ENCODE measurements at regions not wholly inside any gene's neighbourhood (a gene's known extent, or its start where the extent isn't known, plus 50 kb on each side); places are given as distances from the start of the nearest gene placed in this dataset.

DNA sequence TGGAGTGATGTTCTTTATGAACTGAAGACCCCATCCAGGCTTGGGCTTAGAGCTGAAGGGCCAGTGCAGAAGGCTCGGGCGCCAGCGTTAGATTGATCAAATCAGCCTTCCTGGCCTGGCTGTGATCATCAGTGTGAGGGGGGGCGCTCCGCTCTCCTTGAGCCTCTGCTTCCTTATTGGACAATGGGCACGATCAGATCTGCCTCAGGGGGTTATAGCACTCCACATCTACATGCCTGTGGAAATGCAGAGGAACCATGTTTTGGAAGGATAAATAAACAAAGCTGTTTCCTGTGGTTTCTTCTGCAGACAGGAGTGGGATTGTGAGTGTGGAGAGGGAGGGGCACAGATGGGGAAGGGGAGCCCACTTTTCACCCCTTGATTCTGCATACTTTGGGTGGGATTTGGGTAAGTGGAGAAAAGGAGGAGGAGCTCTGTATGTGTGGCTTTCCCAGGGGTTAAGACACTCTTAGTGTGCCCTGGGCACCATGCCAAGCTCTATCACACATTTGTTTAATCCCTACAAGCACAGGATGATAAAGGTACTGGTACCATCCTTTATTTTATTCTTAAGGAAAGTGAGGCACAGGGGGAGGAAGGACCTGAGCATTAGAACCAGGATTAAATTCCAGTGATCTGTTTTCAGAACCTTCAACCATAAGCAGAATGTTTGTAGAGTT is 150.5 kb downstream of the EN1 start:
- no peak overlapping the region for H3K4me3 ChIP-seq (ENCODE audit: low read depth, low read length)
- no peak for TF ChIP-seq CTCF (IDR thresholded peaks at IDR 0.05; ENCODE audit: insufficient read depth, low read depth, low read length, missing control alignments)
- DNase-seq (ENCODE audit: low read depth), result no peak

DNA sequence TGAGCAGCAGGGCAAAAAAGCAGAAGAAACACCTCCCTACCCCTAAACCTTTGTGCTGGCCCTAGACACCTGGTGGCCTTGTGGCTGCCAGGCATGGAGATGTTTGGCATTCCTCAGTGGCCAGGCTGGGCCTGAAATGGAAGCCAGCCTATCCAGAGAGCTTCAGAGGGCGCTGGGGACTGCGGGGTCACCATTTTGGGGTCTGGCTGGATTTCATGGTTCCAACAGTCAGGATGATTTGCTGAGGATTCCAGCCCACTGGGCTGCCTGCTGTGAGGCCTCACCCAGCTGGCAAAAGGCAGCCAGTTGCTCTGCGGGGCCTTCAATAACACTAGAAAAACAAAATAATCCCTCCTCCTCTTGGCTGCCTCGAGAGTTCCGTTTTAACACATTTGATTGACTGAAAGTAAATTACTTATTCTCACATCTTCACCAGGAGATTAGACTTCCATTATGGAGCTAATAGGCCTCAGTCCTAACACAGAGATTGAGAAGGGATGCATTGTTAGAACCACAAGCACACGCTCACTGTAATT is 154.1 kb downstream of the EN1 start:
- DNase-seq (ENCODE audit: low read depth), result no peak
- no peak overlapping the region for H3K4me3 ChIP-seq (ENCODE audit: low read depth, low read length)
- TF ChIP-seq CTCF (IDR thresholded peaks at IDR 0.05; ENCODE audit: insufficient read depth, low read depth, low read length, missing control alignments), result no peak

DNA sequence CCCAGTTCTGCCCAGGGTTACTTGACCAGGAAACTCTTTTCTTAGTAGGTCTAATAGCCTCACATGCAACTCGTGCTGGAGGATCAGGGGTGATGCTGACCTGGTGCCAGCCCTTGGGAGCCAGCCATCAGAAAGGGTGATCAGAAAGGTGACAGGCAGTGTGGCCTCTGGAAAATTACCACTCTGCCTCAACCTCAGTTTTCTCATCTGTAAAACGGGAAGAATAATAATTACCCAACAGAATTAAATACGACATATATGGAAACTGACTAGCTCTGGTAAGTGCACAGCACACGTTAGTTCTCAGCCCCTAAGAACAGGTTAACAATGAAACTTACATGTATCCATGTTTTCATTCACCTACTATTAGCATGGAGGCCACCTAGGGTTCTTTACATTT is 157.6 kb downstream of the EN1 start:
- TF ChIP-seq CTCF (IDR thresholded peaks at IDR 0.05; ENCODE audit: insufficient read depth, low read depth, low read length, missing control alignments), result no peak
- DNase-seq (ENCODE audit: low read depth), result no peak
- H3K4me3 ChIP-seq (ENCODE audit: low read depth, low read length), result no peak overlapping the region

DNA sequence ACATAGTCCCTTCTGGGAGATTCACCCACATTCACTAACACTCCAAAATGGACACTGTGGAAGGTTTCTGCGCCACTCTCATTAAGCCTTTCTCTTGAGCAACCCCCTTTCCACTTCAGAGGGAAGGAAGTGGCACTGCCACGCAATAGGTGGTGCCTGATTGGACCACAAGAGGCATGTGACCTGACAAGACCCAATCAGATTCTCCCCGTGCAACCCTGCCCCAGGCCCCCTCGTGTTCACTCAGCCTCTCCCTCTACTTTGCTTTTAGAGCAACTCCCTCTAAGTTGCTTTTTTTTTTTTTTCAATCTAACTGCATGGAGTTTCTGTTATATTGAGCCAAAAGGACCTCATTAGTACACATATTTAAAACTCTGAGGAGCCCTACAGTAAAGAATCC is 158.0 kb downstream of the EN1 start:
- DNase-seq (ENCODE audit: low read depth), result no peak
- no peak for TF ChIP-seq CTCF (IDR thresholded peaks at IDR 0.05; ENCODE audit: insufficient read depth, low read depth, low read length, missing control alignments)
- no peak overlapping the region for H3K4me3 ChIP-seq (ENCODE audit: low read depth, low read length)

GRCh38 chr2:118689033-118689432 is 158.4 kb downstream of the EN1 start:
- no peak for DNase-seq (ENCODE audit: low read depth)
- no peak for TF ChIP-seq CTCF (IDR thresholded peaks at IDR 0.05; ENCODE audit: insufficient read depth, low read depth, low read length, missing control alignments)
- H3K4me3 ChIP-seq (ENCODE audit: low read depth, low read length), result no peak overlapping the region

DNA sequence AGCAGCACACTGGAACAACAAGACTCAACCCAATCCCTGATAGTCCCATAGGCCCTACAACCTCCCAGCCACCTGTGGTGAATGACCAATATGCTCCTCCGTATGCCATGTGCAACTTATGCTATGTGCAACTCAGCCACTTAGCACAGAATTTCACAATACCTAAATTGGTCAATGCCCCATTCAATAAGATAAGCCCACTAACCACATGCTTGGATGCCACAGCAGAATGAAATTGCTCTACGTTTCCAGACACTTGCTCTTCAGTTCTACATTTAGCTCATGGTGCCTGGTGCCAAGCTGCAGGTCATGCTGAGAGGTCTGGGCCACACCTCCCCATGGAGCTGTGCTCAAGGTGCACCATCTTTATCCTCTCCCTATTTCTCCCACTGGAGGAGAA is 159.8 kb downstream of the EN1 start:
- no peak for DNase-seq (ENCODE audit: low read depth)
- no peak overlapping the region for H3K4me3 ChIP-seq (ENCODE audit: low read depth, low read length)
- no peak for TF ChIP-seq CTCF (IDR thresholded peaks at IDR 0.05; ENCODE audit: insufficient read depth, low read depth, low read length, missing control alignments)

DNA sequence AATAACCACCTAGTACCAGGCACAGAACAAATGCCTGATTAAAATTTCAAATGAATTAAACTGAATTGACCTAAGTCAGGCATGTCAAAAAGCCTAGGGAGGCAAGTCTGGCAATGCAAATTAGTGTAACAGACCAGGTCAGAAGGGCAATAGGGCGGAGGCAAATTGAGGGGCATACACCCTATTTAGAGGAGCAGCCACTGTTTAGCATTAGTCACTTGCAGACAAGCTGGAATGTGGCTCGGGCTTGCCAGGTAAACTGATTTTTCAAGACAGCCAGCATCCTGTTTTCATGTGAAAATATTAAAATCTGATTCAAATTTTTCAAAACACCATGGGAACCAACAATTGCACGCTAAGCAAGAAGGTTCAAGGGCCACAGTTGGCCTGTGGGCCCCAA is 160.3 kb downstream of the EN1 start:
- no peak for TF ChIP-seq CTCF (IDR thresholded peaks at IDR 0.05; ENCODE audit: insufficient read depth, low read depth, low read length, missing control alignments)
- H3K4me3 ChIP-seq (ENCODE audit: low read depth, low read length), result no peak overlapping the region
- no peak for DNase-seq (ENCODE audit: low read depth)
